Esophagus squamous epithelium (tissue), 5 donors: ENCODE measurements at regions not wholly inside any gene's neighbourhood (a gene's known extent, or its start where the extent isn't known, plus 50 kb on each side); places are given as distances from the start of the nearest gene placed in this dataset.

ENCODE experiments used
- DNase-seq: peaks from one replicate; lab custom pipeline; 2025; lab: John Stamatoyannopoulos, UW
- H3K27ac ChIP-seq, 4 donors: fragments of 200-600 bp; sonication (generic); one replicate each; pipeline ENCODE4 v1.5.1; 2016 to 2019; ENCODE audit warnings: mild to moderate bottlenecking in 1 of 4
- H3K27me3 ChIP-seq, 4 donors: fragments of 200-600 bp; sonication (generic); 1 replicate in 3 of 4; 2 replicates in 1 of 4; pipeline versions ENCODE4 v1.5.1 to v1.6.0; 2017 to 2021; ENCODE audit warnings: antibody characterized with exemption in 1 of 4
- H3K36me3 ChIP-seq, 3 donors: fragments of 200-600 bp; sonication (generic); one replicate each; pipeline ENCODE4 v1.5.1; 2016 to 2019
- H3K4me1 ChIP-seq, 3 donors: fragments of 200-600 bp; sonication (generic); one replicate each; pipeline ENCODE4 v1.5.1; 2017 to 2019
- H3K4me3 ChIP-seq, 4 donors: fragments of 200-600 bp; sonication (generic); 1 replicate in 3 of 4; 2 replicates in 1 of 4; pipeline ENCODE4 v1.5.1; 2016 to 2019; ENCODE audit warnings: mild to moderate bottlenecking in 2 of 4, moderate library complexity in 1 of 4
- H3K9me3 ChIP-seq, 3 donors: fragments of 200-600 bp; sonication (generic); one replicate each; pipeline ENCODE4 v1.5.1; 2016 to 2019
- CTCF ChIP-seq, 6 experiments: fragments of 450-650 bp in 4 of 6; fragments of 200-600 bp in 2 of 6; sonication (generic) in 2 of 6; IDR thresholded peaks; one replicate each; pipeline ENCODE4 v1.5.1; 2016 to 2019; ENCODE audit warnings: antibody characterized with exemption in 6 of 6, mild to moderate bottlenecking in 4 of 6, moderate library complexity in 4 of 6
- POLR2A ChIP-seq, 4 donors: fragments of 450-650 bp; IDR thresholded peaks; one replicate each; pipeline ENCODE4 v1.6.1; 2017; ENCODE audit warnings: antibody characterized with exemption in 4 of 4, mild to moderate bottlenecking in 4 of 4, moderate library complexity in 3 of 4
- WGBS, 2 donors: methylation state at CpG; one replicate each; pipeline ENCODE4 v1.1.5; 2018; 5-methylcytosine and 5-hydroxymethylcytosine counted together
- intact Hi-C: fragments of 100-400 bp; cut with DNase I; formaldehyde crosslinking; loops from one replicate; pipeline ENCODE4 v1.15.0; 2022
- donor health status: DM: yes; HTN: yes; CAD: no.

- no peak for DNase-seq
- no peaks in the 10 kb centered on the region for H3K36me3 ChIP-seq
- WGBS, 2 donors: 55 to 66% methylated on average over 3 of the region's 3 CpGs
These were observed 132.8 kb upstream of the SHB start for GRCh38 chr9:38201844-38202243.

DNA sequence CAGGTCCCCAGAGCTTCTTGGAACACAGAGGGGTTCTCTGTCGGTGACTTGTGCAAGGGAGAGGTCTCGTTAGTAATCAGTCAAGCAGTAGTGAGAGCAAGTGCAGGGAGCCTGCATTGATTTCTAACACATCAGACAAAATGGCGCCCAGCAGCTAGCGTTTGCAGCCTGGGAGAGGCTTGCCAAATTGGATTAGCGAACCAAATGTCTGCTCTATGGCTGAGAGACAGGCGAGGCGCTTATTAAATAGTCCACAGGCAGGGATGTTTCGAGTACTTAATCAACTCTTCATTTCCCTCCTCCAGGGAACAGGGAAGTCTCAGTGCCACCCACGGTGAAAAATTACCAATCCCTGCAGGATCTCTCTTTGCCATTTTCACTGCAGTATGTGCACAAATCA is 131.4 kb upstream of the SHB start:
- TF ChIP-seq POLR2A (IDR thresholded peaks at IDR 0.05) (no peak), CTCF (IDR thresholded peaks at IDR 0.05) (no peak)
- WGBS, 2 donors: 76 to 77% methylated on average over 8 of the region's 9 CpGs
- no peak overlapping the region for H3K4me3 ChIP-seq
- intact Hi-C loops: no loop called here
- no peak overlapping the region for H3K27ac ChIP-seq
- no peak for DNase-seq
- H3K4me1 ChIP-seq: peaks cover 5 to 33% (median 8%) of the 10 kb centered on the region in 3 donors
- H3K36me3 ChIP-seq: no peaks in the 10 kb centered on the region
- no peaks in the 10 kb centered on the region for H3K9me3 ChIP-seq
- H3K27me3 ChIP-seq: no peaks in the 10 kb centered on the region

More at GRCh38 chr9:38201844-38202243, 132.8 kb upstream of the SHB start:
- Histone ChIP-seq H3K4me3 (no peak overlapping the region), H3K27ac (no peak overlapping the region), H3K4me1 (peaks cover 0 to 18% (median 5%) of the 10 kb centered on the region in 3 donors), H3K9me3 (no peaks in the 10 kb centered on the region), H3K27me3 (no peaks in the 10 kb centered on the region)
- intact Hi-C loops: no loop called here
- TF ChIP-seq POLR2A (IDR thresholded peaks at IDR 0.05): no peak
- TF ChIP-seq CTCF (IDR thresholded peaks at IDR 0.05): no peak

- H3K9me3 ChIP-seq: no peaks in the 10 kb centered on the region
- WGBS, 2 donors: 84 to 87% methylated on average over 6 of the region's 6 CpGs
- H3K27ac ChIP-seq: no peak overlapping the region
- H3K27me3 ChIP-seq: no peaks in the 10 kb centered on the region
- no peak overlapping the region for H3K4me3 ChIP-seq
- H3K36me3 ChIP-seq: no peaks in the 10 kb centered on the region
- intact Hi-C loops: no loop called here
- H3K4me1 ChIP-seq: peaks cover 0 to 28% (median 8%) of the 10 kb centered on the region in 3 donors
- no peak for TF ChIP-seq POLR2A (IDR thresholded peaks at IDR 0.05)
- TF ChIP-seq CTCF (IDR thresholded peaks at IDR 0.05): no peak
- no peak for DNase-seq
These were observed 129.1 kb upstream of the SHB start for GRCh38 chr9:38198140-38198539.

DNA sequence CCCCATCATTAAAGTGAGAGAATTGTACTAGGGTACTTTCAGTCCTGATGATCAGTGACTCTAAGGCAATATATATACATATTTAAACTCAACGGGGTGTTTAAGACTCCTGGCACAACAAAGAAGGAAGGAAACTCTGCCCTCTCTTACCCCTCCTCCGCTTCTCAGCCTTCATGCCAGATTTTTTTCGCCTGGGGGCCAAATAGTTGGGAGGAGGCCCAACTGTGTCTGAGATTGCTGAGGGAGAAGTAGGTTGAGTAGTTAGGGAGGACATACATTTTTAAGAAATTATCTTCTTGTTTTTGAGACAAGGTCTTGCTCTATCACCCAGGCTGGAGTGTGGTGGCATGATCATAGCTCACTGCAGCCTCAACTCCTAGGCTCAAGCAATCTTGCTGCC is 127.7 kb upstream of the SHB start:
- no peaks in the 10 kb centered on the region for H3K9me3 ChIP-seq
- H3K4me1 ChIP-seq: peaks cover 0 to 33% (median 8%) of the 10 kb centered on the region in 3 donors
- intact Hi-C loops: no loop called here
- 14 to 20% methylated on average over 3 of the region's 3 CpGs for WGBS, 2 donors
- TF ChIP-seq CTCF (IDR thresholded peaks at IDR 0.05) (no peak), POLR2A (IDR thresholded peaks at IDR 0.05) (no peak)
- H3K36me3 ChIP-seq: no peaks in the 10 kb centered on the region
- no peaks in the 10 kb centered on the region for H3K27me3 ChIP-seq
- no peak overlapping the region for H3K27ac ChIP-seq
- no peak for DNase-seq
- no peak overlapping the region for H3K4me3 ChIP-seq

DNA sequence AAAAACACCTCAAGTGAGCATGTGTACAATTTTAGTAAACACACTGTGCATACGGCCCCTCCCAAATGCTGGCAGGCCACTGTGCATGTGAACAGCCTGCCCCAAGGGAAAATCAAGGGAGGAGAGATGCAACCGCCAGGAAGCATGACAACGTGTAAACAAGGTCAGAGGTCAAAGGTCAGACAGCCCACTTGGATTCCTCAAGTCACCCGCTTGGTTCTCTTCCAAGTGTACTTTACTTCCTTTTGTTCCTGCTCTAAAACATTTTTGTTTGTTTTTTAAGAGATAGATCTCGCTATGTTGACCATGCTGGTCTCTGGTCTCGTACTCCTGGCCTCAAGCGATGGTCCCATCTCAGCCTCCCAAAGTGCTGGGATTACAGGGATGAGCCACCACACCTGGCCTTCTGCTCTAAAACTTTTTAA is 126.7 kb upstream of the SHB start:
- intact Hi-C loops: no loop called here
- DNase-seq: no peak

More for the DNA sequence above, 126.7 kb upstream of the SHB start:
- H3K4me1 ChIP-seq: peaks cover 0 to 33% (median 8%) of the 10 kb centered on the region in 3 donors
- no peaks in the 10 kb centered on the region for H3K27me3 ChIP-seq
- 67 to 68% methylated on average over 7 of the region's 7 CpGs for WGBS, 2 donors
- TF ChIP-seq POLR2A (IDR thresholded peaks at IDR 0.05) (no peak), CTCF (IDR thresholded peaks at IDR 0.05) (no peak)
- no peak overlapping the region for H3K4me3 ChIP-seq
- H3K27ac ChIP-seq: no peak overlapping the region
- no peaks in the 10 kb centered on the region for H3K36me3 ChIP-seq
- no peaks in the 10 kb centered on the region for H3K9me3 ChIP-seq
